ENCODE measurements at regions not wholly inside any gene's neighbourhood (a gene's known extent, or its start where the extent isn't known, plus 50 kb on each side); places are given as distances from the start of the nearest gene placed in this dataset.

DNA sequence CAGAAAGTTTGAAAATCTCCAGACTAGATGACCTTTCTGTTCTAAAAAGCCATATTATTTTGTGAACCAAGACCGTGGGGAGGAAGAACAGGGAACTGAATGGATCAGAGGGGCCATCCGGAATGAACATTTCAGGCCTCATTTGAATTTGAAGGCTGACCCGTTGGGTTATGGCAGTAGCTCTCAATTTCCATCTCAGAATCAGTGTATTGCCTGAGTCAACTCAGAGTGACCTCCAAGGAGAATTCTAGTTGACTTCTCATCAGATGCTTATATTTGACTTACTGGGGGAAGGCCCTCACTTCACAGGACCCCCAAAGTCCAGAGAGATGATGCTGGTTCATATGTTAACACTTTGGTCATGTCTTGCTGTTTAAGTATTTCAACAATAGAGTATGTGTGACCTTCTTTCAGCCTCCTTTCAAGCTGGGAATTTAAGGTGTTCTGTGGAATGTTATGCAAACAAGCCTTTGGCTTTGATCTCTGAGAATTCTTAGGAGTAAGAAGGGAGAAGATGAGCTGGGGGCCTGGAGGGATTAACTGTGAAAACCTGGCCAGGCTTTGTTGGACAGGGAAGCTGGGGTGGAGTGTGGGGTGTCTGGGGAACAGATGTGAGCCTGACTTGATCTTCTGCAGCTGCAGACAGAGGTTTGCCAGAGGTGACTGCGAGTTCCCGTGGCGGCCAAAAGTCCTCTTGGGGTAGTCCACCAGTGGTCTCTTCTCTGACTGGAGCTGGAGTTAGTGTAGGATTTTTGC lies 111.2 kb upstream of the RGMA start:
- CTCF ChIA-PET, result interaction anchor here (0.9 kb wide), 1 partner anchor 1124 kb away, joined by 3 read pairs; no protein-coding TSS in a partner anchor
- TF ChIP-seq CTCF (IDR thresholded peaks at IDR 0.05; ENCODE audit: control extremely low read depth, extremely low read depth, low read depth, missing control alignments), result no peak

GRCh38 chr15:93196135-93196670 lies 107.2 kb upstream of the RGMA start:
- CTCF ChIA-PET, result no interaction called here
- POLR2A ChIA-PET, result no interaction called here
- no peak for TF ChIP-seq CTCF (IDR thresholded peaks at IDR 0.05; ENCODE audit: control extremely low read depth, extremely low read depth, low read depth, missing control alignments)

More for the DNA sequence above, 111.2 kb upstream of the RGMA start:
- DNase-seq (ENCODE audit: extremely low spot score), result no peak
- POLR2A ChIA-PET, result no interaction called here

GRCh38 chr15:93195109-93195508 lies 106.1 kb upstream of the RGMA start:
- TF ChIP-seq CTCF (IDR thresholded peaks at IDR 0.05; ENCODE audit: control extremely low read depth, extremely low read depth, low read depth, missing control alignments), result no peak
- no peak for DNase-seq (ENCODE audit: extremely low spot score)
- ChIA-PET CTCF (no interaction called here), POLR2A (no interaction called here)

More at GRCh38 chr15:93196135-93196670, 107.2 kb upstream of the RGMA start:
- no peak for DNase-seq (ENCODE audit: extremely low spot score)

- ChIA-PET CTCF (no interaction called here), POLR2A (no interaction called here)
These were observed 101.2 kb upstream of the RGMA start for GRCh38 chr15:93190238-93190637.

GRCh38 chr15:93189561-93189960 lies 100.5 kb upstream of the RGMA start:
- ChIA-PET CTCF (no interaction called here), POLR2A (no interaction called here)
- DNase-seq (ENCODE audit: extremely low spot score), result no peak
- no peak for TF ChIP-seq CTCF (IDR thresholded peaks at IDR 0.05; ENCODE audit: control extremely low read depth, extremely low read depth, low read depth, missing control alignments)

More at GRCh38 chr15:93190238-93190637, 101.2 kb upstream of the RGMA start:
- DNase-seq (ENCODE audit: extremely low spot score), result no peak
- no peak for TF ChIP-seq CTCF (IDR thresholded peaks at IDR 0.05; ENCODE audit: control extremely low read depth, extremely low read depth, low read depth, missing control alignments)

DNA sequence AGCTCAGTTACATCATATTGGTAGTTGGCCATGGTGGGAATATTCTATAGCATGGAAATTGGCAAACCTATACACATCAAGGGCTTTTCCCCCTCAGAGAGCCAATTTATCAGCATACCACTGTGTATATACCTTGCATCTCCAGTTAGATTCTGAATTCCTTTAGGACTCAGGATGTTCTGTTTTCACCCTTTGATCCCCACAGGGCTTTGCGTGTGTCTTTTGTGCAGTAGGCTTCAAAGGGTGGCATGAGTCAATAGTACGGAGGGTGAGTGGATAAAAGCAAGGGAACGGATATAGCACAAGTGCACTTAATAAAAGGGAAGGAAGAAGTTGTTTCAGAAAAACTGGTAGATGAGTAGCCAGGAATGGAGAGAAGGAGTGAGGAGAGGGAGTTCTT lies 99.2 kb upstream of the RGMA start:
- TF ChIP-seq CTCF (IDR thresholded peaks at IDR 0.05; ENCODE audit: control extremely low read depth, extremely low read depth, low read depth, missing control alignments), result no peak
- CTCF ChIA-PET, result interaction anchor here (1.0 kb wide), 1 partner anchor 19 kb away, joined by 3 read pairs; no protein-coding TSS in a partner anchor
- no peak for DNase-seq (ENCODE audit: extremely low spot score)
- POLR2A ChIA-PET, result no interaction called here

All from GM10248 (cell line).